GM21515 (cell line): ENCODE measurements at regions not wholly inside any gene's neighbourhood (a gene's known extent, or its start where the extent isn't known, plus 50 kb on each side); places are given as distances from the start of the nearest gene placed in this dataset.

ENCODE experiments used
- ATAC-seq: cut with Tn5 transposase; IDR thresholded peaks from one replicate; pipeline ENCODE4 v1.9.1; 2021; ENCODE audit not compliant: unreplicated experiment

GRCh38 chr4:138894011-138894410 lies 121.6 kb upstream of the NOCT start:
- ATAC-seq: no peak

- no peak for ATAC-seq
Observed at GRCh38 chr4:138892483-138893407, 122.8 kb upstream of the NOCT start.

- no peak for ATAC-seq
Observed at GRCh38 chr4:138891631-138892031, 124.0 kb upstream of the NOCT start.

GRCh38 chr4:138890891-138891570 lies 124.5 kb upstream of the NOCT start:
- ATAC-seq: no peak

GRCh38 chr4:138889216-138889615 lies 126.4 kb upstream of the NOCT start:
- no peak for ATAC-seq

GRCh38 chr4:138887741-138888140 lies 127.8 kb upstream of the NOCT start:
- no peak for ATAC-seq

- no peak for ATAC-seq
Observed at GRCh38 chr4:138887341-138887740, 128.2 kb upstream of the NOCT start.

- ATAC-seq: no peak
Observed at GRCh38 chr4:138879757-138880156, 135.8 kb upstream of the NOCT start.

- no peak for ATAC-seq
Observed at GRCh38 chr4:138875891-138876608, 139.5 kb upstream of the NOCT start.

GRCh38 chr4:138871555-138871875 lies 144.1 kb upstream of the NOCT start:
- no peak for ATAC-seq

- peak; percentile 78 for ATAC-seq
Observed at GRCh38 chr4:138870737-138871554, 144.6 kb upstream of the NOCT start.

- no peak for ATAC-seq
Observed at GRCh38 chr4:138869631-138870030, 145.9 kb upstream of the NOCT start.

GRCh38 chr4:138869165-138869564 lies 146.4 kb upstream of the NOCT start:
- ATAC-seq: no peak

GRCh38 chr4:138868562-138868961 lies 147.0 kb upstream of the NOCT start:
- no peak for ATAC-seq

- no peak for ATAC-seq
Observed at GRCh38 chr4:138867404-138867803, 148.2 kb upstream of the NOCT start.

GRCh38 chr4:138866314-138866713 lies 149.3 kb upstream of the NOCT start:
- ATAC-seq: no peak

- no peak for ATAC-seq
Observed at GRCh38 chr4:138865765-138866164, 149.8 kb upstream of the NOCT start.

GRCh38 chr4:138864961-138865720 lies 150.4 kb upstream of the NOCT start:
- ATAC-seq: no peak

- ATAC-seq: no peak
Observed at GRCh38 chr4:138863160-138863559, 152.4 kb upstream of the NOCT start.

GRCh38 chr4:138861135-138861534 lies 154.4 kb upstream of the NOCT start:
- no peak for ATAC-seq
